IPS-20b (cell line): ENCODE measurements at regions not wholly inside any gene's neighbourhood (a gene's known extent, or its start where the extent isn't known, plus 50 kb on each side); places are given as distances from the start of the nearest gene placed in this dataset.
"Not testable (repeated sequence)": the region's sequence is repeated elsewhere in the genome, so short reads cannot be mapped to it uniquely, and the experiment has no call there.

Source experiments
- H3K27ac ChIP-seq: one replicate; pipeline ENCODE4 v1.5.1; 2013; ENCODE audit warnings: low read length
- H3K27me3 ChIP-seq: 2 replicates; pipeline ENCODE4 v1.6.1; 2013; ENCODE audit warnings: mild to moderate bottlenecking, low read length, inconsistent platforms; ENCODE audit not compliant: insufficient read depth
- H3K36me3 ChIP-seq: 2 replicates; pipeline ENCODE4 v1.6.1; 2013; ENCODE audit warnings: low read depth, mild to moderate bottlenecking, inconsistent platforms, low read length, moderate library complexity; ENCODE audit not compliant: insufficient read depth
- H3K4me1 ChIP-seq: 2 replicates; pipeline ENCODE4 v1.6.1; 2013; ENCODE audit warnings: mild to moderate bottlenecking, control low read depth, inconsistent platforms, low read length, moderate library complexity; ENCODE audit not compliant: insufficient read depth
- H3K4me3 ChIP-seq: 2 replicates; pipeline ENCODE4 v1.5.1; 2013; ENCODE audit warnings: mild to moderate bottlenecking, low read length, inconsistent platforms
- H3K9ac ChIP-seq: 2 replicates; pipeline ENCODE4 v1.6.1; 2013; ENCODE audit warnings: low read depth, mild to moderate bottlenecking, inconsistent platforms, low read length, moderate library complexity
- H3K9me3 ChIP-seq: 2 replicates; pipeline ENCODE4 v1.6.1; 2013; ENCODE audit warnings: mild to moderate bottlenecking, low read depth, low read length, inconsistent platforms; ENCODE audit not compliant: insufficient read depth

DNA sequence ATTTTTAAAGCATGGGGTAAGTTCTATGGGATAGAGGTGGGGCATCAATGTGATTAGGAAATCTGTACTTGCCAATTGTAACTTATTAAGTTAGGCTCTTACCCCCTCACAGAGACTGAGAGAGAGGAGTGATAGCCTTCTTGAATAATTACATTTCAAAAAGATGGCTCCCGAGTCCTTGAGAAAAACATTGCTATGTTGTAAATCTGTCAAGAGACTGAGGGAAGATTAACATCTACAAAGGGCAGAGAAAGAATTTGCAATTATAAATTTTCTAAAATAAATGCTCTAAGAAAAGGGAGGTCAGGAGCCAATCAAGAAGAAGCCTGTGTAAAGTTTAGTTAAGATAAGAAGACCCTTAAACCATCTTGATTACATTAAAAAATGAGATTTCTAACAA lies 1570.8 kb downstream of the OLFM4 start:
- H3K4me3 ChIP-seq: no peak overlapping the region
- H3K36me3 ChIP-seq: no peaks in the 10 kb centered on the region
- no peak overlapping the region for H3K27ac ChIP-seq
- peaks cover 9% of the 10 kb centered on the region; the same call in 1 of the 2 replicates for H3K4me1 ChIP-seq
- no peaks in the 10 kb centered on the region for H3K27me3 ChIP-seq
- H3K9ac ChIP-seq: no peak overlapping the region
- H3K9me3 ChIP-seq: peaks cover 3% of the 10 kb centered on the region; the same call in 1 of the 2 replicates

DNA sequence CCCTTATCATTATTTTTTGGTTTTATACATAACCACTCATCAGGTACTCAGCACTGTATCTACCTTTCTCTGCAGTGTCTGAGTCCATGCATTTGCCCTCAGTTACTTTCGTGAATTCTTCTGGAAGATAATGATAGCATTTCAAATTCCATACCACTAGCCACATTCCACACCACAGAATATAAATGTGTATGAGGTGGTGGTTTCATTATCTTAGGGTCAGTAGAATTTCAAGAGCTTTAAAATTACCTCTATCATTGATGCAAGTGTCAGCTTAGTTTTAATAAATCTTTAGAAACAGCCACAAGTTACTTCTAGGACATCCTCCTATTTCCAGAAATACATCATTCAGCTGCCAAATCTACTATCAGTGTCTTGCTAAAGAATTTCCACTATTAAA lies 1578.3 kb downstream of the OLFM4 start:
- no peaks in the 10 kb centered on the region for H3K4me1 ChIP-seq
- no peaks in the 10 kb centered on the region for H3K27me3 ChIP-seq
- H3K27ac ChIP-seq: no peak overlapping the region
- H3K36me3 ChIP-seq: no peaks in the 10 kb centered on the region
- 0 out of 2 replicates have a peak, but pooled peaks cover 3% of the 10 kb centered on the region for H3K9me3 ChIP-seq
- no peak overlapping the region for H3K9ac ChIP-seq
- H3K4me3 ChIP-seq: no peak overlapping the region

DNA sequence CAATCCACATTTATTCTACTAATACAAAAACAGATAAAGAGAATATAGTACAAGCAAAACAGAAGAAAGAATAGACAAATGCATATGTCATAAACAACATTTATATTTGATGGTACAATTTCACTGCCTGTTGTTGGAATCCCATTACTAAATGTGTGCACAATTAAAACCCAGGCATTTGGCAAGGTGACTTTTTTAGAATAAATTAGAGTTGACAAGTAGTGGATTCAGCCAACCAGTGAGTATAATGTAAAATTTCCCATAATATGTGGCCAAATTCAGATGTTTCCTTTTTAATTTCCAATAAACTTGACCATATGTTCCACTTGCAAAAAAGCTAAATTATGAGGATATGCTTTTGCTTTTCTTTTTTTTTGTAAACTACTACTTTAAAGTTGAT lies 1578.8 kb downstream of the OLFM4 start:
- Histone ChIP-seq H3K27me3 (no peaks in the 10 kb centered on the region), H3K4me3 (no peak overlapping the region), H3K27ac (no peak overlapping the region), H3K36me3 (no peaks in the 10 kb centered on the region), H3K9ac (no peak overlapping the region), H3K4me1 (no peaks in the 10 kb centered on the region), H3K9me3 (no peaks in the 10 kb centered on the region)

DNA sequence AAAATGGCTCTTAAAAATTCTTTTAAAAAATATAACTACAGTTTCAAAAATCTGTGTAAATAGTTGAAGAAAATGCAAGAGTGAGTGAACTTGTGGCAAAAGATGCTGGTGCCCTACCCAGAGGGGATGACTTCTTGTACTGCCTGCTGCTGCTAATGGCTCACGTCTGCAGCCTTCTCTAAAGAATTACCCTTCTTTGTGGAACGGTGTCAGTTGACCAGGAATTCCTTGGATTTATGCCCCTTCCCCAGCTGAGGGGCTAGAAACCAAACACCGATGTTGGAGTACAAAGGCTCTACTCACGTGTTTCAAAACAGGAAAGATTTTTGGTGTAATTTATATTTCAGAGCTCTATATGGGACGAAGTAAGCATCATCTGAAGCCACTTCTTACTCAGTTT lies 1582.8 kb downstream of the OLFM4 start:
- Histone ChIP-seq H3K4me1 (no peaks in the 10 kb centered on the region), H3K4me3 (no peak overlapping the region), H3K9ac (no peak overlapping the region), H3K27me3 (no peaks in the 10 kb centered on the region), H3K9me3 (no peaks in the 10 kb centered on the region), H3K27ac (no peak overlapping the region), H3K36me3 (no peaks in the 10 kb centered on the region)

DNA sequence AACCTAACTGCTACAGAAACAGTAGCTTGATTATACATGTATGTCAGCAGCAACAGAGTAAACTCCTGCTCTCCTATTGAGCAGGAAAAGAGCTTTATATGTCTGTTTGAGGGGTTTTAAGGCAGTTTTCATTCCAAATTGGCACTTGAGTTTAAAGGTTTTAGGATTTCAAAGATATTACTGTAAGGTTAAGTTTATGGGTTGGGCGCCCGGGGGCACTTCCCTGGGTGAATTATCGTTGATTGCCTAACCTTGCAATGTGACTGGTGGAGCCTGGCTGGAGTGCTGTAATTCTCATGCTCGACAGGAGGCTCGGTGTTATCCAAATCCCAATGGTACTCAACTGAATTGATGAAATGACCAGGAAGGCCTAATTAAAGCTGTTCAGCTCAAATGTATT lies 1586.1 kb downstream of the OLFM4 start:
- H3K4me1 ChIP-seq: no peaks in the 10 kb centered on the region
- no peak overlapping the region for H3K9ac ChIP-seq
- no peak overlapping the region for H3K27ac ChIP-seq
- no peaks in the 10 kb centered on the region for H3K27me3 ChIP-seq
- H3K36me3 ChIP-seq: no peaks in the 10 kb centered on the region
- H3K9me3 ChIP-seq: no peaks in the 10 kb centered on the region
- no peak overlapping the region for H3K4me3 ChIP-seq

DNA sequence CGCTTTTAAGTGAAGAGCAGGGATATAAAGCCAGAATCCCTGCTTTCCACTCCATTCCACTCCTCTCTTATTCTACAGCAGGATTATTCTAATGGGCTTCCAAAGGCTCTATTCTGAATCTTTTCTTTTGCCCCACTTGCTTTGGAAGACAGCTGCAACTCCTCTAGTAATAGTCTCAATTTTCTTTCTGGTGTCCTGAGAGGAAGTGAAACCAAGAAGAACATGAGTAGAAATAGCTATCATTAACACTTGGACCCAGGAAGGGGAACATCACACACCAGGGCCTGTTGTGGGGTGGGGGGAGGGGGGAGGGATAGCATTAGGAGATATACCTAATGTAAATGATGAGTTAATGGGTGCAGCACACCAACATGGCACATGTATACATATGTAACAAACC lies 1597.9 kb downstream of the OLFM4 start:
- H3K27me3 ChIP-seq, H3K4me1 ChIP-seq, H3K4me3 ChIP-seq, H3K9ac ChIP-seq, H3K9me3 ChIP-seq, H3K36me3 ChIP-seq, H3K27ac ChIP-seq: not testable (repeated sequence)

DNA sequence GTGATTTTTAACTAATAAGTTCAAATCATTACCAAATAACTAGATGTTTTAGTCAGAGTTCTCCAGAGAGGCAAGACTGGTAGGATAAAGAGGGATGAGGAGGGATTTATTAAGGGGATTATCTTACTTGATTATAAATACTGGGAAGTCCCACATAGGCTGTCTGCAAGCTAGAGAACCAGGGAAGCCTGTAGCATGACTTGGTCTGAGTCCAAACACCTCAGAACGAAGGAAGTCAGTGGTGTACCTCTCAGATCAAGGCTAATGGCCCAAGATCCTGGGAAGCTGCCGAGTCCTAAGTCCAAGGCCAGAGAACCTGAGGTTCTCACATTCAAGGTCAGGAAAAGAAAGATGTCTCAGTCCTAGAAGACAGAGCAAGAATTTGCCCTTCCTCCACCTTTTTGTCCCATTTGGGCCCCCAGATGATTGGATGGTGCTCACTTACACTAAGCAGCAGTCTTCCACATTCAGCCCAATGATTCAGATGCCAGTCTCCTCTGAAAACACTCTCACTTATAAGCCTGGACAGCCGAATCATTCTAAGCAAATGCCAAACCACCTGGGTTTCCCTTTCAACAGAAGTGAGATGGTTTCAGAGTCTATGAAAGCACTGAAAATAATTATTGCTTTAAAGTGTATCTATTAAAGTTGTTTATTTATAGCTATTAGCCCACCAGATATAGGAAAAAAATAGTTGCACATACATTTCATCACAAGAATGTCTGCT lies 1599.2 kb downstream of the OLFM4 start:
- H3K4me1 ChIP-seq: no peaks in the 10 kb centered on the region
- H3K36me3 ChIP-seq: no peaks in the 10 kb centered on the region
- H3K9me3 ChIP-seq: no peaks in the 10 kb centered on the region
- no peak overlapping the region for H3K9ac ChIP-seq
- no peak overlapping the region for H3K4me3 ChIP-seq
- H3K27ac ChIP-seq: no peak overlapping the region
- no peaks in the 10 kb centered on the region for H3K27me3 ChIP-seq

DNA sequence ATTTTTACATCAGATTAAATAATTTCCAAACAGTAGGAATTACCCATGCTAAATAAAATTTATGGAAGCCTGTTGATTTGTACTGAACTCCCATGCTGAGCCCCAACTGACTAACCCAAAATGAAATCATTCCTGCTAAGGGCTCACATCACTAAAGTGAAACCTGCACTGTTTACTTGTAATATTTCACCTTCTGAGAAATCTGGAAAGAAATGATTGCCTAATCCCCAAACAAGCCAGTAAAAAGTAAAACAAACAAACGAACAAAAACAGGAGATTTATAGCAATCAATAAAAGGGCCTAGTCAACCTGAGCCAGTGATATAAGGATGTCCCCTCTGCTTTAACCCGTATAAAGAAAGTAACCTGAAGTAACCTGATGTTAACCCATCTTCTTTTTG lies 1599.8 kb downstream of the OLFM4 start:
- Histone ChIP-seq H3K27ac (no peak overlapping the region), H3K9me3 (no peaks in the 10 kb centered on the region), H3K27me3 (no peaks in the 10 kb centered on the region), H3K9ac (no peak overlapping the region), H3K4me3 (no peak overlapping the region), H3K4me1 (no peaks in the 10 kb centered on the region), H3K36me3 (no peaks in the 10 kb centered on the region)

DNA sequence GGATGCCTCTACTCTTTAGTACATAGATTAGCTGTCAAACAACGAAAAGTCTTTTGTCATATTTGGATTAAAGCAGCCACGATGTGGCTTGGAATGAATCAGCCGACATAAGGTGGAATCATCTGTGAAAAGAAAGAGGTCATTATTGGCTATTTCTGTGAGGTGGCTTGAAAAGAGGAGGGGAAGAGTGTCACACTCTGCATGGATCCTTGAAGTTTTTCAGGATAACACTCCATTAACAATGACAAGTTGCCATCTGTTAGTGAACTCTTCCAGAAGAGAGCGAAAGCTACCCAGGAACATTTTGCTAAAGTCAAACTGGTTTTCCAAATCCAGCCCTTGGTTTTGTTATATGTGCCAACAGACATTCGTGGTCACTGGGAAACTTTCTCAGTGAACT lies 1604.8 kb downstream of the OLFM4 start:
- Histone ChIP-seq H3K27me3 (no peaks in the 10 kb centered on the region), H3K9ac (no peak overlapping the region), H3K4me3 (no peak overlapping the region), H3K27ac (no peak overlapping the region), H3K4me1 (peaks cover 9% of the 10 kb centered on the region), H3K36me3 (no peaks in the 10 kb centered on the region), H3K9me3 (no peaks in the 10 kb centered on the region)

DNA sequence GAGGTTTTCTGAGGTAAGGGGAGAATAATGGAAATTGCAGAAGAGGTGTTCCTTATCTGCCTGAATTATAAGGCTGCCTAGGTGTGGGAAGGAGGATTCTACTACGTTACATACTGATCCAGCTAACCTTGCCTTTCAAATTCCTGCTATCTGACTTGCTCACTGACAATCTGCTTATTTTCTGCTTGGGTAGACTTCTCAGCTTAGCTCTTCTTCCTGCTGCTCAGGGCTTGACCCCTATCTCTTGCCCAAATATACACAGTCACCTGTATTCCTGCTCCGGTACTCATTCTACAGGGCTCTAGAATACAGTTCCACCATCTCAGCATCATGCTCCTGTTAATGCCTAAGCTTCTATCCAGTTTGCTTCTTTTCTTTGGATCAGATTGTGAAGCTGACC lies 1607.6 kb downstream of the OLFM4 start:
- Histone ChIP-seq H3K36me3 (no peaks in the 10 kb centered on the region), H3K27ac (no peak overlapping the region), H3K4me1 (peaks cover 16% of the 10 kb centered on the region), H3K27me3 (no peaks in the 10 kb centered on the region), H3K9ac (no peak overlapping the region), H3K4me3 (no peak overlapping the region), H3K9me3 (no peaks in the 10 kb centered on the region)

DNA sequence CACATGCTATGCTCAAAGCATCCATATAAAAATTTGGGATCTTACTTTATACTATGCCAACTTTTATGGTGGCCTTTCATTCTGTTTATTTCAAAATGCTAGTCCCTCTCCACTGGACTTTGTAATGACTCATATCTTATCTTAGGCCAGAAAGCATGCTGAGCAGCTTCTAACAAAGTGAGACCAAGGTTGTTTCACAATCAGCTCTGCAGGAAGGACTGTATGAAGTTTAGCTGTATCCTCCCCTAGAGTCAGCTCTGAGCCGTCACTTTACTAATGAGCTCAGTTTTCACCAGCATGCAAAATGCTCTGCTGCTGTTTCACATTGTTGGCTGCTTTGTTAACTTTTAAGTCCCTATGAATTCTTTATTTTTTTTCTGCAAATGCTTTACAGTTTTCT lies 1608.8 kb downstream of the OLFM4 start:
- H3K4me3 ChIP-seq: no peak overlapping the region
- no peaks in the 10 kb centered on the region for H3K9me3 ChIP-seq
- peaks cover 16% of the 10 kb centered on the region for H3K4me1 ChIP-seq
- no peak overlapping the region for H3K27ac ChIP-seq
- H3K27me3 ChIP-seq: no peaks in the 10 kb centered on the region
- H3K9ac ChIP-seq: no peak overlapping the region
- no peaks in the 10 kb centered on the region for H3K36me3 ChIP-seq

DNA sequence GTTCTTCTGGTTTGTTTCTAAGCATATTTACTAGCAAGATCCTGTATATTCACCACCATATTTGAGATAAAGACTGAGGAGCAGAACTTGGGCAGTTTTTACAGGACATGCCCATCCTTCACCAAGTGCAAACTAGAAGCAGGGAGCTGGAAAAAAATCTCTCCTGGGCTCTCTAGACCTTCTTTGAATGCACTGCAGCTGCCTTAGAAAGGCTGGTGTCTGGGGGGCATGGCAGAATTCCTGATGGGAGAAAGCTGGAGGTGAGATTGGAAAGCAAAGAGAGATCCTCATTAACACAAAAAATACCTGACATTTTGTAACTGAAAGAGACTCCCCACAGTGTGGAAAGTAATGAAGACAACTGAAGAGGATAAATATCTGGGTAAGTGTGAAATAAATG lies 1612.1 kb downstream of the OLFM4 start:
- H3K9me3 ChIP-seq: no peaks in the 10 kb centered on the region
- H3K27me3 ChIP-seq: no peaks in the 10 kb centered on the region
- H3K4me1 ChIP-seq: peaks cover 16% of the 10 kb centered on the region
- no peak overlapping the region; the same call in none of the 2 replicates for H3K4me3 ChIP-seq
- no peak overlapping the region for H3K9ac ChIP-seq
- H3K27ac ChIP-seq: no peak overlapping the region
- H3K36me3 ChIP-seq: no peaks in the 10 kb centered on the region
